COLO829 (cell line): ENCODE measurements at regions not wholly inside any gene's neighbourhood (a gene's known extent, or its start where the extent isn't known, plus 50 kb on each side); places are given as distances from the start of the nearest gene placed in this dataset.

ENCODE experiments used
- DNase-seq: peaks from one replicate; pipeline ENCODE4 v3.0.0; 2012; ENCODE audit warnings: low spot score

DNA sequence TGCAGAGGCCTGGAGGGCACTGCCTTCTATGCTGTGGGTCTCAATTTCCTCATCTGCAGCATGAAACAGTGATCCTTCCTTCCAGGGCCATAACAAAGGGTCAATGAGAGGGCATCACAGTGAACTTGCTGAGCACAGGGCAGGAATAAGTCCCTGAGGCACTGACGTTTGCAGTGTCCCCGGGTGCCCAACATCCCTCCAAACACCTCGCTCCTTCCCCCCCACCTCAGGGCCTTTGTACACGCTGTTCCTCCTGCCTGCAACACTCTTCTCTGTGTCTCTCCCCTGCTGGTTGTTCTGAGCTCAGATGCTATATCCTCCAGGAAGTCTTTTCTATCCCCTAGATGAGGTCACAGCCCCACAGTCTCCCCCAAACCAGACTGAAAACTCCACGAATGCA lies 59.7 kb upstream of the TCF20 start:
- DNase-seq = no peak

DNA sequence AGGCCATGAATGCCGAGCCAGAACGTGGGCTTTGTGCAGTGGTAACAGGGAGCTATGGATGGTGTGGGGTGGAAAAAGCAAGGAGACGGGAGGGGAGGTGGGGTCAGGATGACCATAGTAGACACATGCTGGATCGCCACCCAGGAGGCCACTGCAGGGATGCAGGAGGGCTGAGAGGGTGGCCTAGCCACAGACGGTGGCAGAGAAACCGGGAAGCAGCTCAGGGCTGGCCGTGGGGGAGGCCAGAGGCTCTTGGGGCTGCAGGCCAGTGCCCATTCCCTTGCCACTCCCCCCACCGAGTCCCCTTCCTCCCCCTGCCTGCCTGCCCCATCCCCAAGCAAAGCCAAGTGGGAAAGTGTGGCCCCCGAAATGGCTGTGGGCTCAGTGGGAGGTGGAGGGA lies 59.1 kb upstream of the TCF20 start:
- no peak for DNase-seq

DNA sequence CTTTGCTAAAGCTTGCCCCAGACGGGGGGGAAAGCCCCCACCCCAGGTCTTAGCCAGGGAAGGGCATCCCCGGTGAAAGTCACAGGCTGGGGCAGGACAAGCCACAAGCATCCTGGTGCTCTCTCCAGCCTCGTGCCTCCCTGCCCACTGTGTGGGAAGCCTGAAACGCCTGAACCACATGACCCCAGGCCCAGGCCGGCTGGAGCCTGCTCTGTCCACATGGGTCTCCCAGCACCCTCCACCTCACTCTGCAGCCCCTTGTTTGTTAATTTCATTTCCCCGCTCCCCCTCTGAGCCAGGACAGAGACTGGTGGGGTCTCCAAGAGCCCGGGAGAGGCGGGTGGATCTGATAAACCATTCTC lies 58.3 kb upstream of the TCF20 start:
- DNase-seq = no peak

DNA sequence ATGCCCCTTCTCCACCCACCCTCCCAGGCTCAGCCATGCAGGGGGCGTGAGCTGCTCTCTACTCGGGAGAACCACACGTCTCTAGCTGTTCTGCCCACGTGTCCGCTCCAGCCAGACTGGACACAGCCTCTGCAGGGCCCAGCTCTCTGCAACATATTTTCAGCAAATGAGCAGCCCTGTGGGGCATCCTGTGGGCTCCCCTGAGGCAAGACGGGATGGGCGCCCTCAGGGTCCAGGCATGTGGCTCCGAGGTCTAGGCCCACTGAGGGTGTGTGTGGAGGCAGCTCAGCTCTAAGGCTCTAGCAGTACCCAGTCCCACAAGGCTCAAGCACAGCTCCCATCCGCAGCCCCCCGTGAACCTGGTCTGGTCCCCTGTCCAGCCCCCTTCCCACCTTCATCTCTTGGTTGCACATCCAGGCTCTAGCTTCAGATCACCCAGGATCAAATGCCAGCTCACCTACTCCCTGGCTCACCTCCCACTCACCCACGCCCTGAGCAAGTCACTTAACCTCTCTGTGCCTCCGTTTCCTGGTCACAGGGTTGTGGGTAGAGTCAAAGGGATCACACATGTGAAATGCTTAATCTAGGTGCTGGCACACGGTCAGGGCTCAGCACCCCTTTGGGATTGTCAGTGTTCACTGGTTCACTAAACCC lies 57.8 kb upstream of the TCF20 start:
- DNase-seq = no peak

DNA sequence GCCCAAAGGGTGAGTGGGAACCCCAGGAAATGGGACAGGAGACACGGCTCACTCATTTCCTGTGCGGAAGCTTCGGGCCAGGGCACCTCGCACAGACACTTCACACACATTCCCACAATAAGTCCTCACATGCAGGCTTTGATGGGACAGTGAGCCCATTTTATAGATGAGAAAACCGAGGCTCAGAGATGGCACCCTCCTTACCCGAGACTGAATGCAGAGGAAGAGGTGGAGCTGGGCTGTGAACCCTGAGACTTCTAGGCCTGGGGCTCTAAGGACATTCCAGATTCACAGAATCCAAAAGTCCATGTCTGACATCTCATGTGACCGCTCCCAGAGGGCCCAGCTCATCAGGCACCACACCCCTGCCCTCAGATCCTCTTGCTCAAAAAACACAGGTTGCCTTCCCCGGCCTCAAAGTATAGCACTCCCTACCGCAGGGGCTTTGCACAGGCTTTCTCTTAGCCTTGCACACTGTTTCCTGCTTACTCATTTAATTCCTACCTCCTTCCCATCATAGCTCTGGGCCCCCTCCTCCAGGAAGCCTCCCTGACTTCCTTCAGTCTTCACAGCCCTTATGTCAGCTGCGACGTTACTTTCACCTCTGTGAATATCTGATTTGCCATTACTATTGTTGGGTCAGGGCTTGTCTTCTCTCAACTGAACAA lies 57.1 kb upstream of the TCF20 start:
- no peak for DNase-seq

DNA sequence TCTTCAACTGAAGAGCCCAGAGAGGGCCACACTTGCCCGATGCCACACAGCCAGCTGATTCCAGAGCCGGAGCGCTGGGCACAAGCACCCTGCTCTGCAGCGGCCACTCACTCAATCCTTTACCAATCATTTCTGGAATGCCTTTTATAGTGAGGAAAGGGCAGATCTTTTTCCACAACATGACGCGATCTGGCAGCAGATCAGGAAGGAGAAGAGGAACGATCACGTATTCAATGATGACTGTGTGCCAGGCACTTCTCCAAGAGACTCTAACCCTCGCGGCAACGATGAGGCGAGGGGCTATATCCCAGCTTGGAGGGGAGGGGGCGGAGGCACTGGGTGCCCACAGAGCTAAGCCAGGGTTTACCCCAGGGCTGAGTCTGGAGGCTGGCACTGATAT lies 56.3 kb upstream of the TCF20 start:
- DNase-seq = no peak

DNA sequence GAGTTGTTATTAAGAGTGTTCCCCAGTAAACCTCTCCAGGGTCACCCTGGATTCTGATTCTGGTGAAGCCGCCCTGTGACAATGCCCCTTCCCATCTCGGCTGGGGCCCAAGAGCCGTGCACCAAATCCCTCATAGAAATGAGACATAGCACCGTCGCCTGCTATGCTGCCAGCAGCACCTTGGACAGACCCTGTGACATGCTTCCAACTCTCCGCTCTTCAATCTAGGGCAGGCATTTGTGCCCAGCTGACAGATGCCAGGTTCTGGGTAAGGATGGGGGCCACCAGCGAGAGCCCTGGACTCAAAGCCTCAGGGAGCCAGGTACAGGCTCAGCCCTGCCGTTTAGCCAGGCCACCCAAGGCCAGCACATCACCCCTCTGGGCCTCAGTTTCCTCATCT lies 55.8 kb upstream of the TCF20 start:
- DNase-seq = no peak

DNA sequence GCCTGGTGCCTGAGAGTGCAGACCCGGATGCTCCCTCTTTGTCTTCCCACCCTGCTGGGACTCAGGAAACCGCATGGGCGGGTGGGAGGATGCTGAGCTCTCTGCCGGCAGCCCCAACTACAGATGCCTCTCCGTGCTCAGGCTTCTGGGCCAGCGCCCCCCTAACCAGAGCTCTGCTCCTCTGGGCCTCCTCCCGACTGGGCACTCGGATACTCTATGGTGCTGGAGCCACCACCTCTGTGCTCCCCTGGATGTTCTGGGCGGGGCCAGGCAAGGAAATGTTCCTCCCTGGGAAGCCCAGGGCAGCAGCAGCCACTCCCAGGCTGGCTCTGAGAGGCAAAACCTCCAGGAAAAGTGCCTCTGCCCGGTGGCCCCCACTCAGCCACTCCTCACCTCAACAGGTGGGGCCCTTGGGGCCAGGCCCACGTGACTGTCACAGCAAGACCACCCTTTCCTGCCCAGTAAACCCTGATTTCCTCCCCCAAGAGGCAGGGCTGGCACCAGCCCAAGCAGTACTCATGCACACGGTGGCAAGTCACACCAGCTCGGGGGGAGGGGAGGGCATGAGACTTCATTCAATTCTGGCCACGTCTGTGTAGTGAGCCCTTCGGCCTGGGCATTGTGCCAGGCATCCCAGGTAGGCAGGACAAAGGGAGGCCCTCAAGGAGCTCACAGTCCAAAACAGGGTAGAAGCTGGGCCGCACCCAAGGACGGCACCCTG lies 54.7 kb upstream of the TCF20 start:
- DNase-seq = no peak

DNA sequence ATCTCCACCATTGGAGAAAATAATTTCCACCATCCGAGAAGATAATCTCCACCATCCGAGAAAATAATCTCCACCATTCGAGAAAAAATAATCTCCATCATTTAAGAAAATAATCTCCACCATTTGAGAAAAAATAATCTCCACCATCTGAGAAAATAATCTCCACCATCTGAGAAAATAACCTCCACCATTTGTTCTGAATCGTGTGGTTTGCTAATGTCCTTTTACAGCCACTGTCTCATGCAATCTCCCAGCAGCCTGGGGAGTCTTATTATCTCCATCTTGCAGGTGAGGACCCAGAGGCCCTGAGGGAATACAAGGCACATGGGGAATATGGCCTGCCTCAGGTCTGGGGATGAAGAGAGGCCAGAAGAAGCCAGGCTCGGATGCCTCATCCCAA lies 54.1 kb upstream of the TCF20 start:
- DNase-seq = no peak

DNA sequence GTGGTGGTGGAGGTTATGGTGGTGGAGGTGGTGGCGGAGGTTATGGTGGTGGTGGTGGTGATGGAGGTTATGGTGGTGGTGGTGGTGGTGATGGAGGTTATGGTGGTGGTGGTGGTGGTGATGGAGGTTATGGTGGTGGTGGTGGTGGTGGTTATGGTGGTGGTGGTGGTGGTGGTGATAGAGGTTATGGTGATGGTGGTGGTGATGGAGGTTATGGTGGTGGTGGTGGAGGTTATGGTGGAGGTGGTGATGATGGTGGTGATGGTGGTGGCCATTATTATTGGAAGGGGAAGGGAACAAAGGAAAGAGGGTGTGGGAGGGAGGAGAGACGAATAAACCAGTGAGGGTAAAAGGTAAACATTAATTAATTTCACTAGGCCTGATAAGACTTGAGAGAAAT lies 53.5 kb upstream of the TCF20 start:
- no peak for DNase-seq

DNA sequence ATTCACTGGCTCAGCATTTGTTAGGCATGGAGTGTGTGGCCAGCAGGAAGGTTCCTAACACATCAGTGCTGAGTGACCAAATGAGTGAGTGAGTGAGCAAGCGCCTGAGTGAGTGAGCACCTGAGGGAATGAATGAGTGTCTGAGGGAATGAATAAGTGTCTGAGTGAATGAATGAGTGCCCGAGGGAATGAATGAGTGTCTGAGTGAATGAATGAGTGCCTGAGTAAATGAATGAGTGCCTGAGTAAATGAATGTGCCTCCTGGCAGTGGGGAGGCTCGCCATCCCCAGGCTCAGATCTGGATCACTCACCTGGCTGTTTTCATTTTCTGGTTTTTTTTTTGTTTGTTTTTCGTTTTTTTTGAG lies 52.1 kb upstream of the TCF20 start:
- no peak for DNase-seq

DNA sequence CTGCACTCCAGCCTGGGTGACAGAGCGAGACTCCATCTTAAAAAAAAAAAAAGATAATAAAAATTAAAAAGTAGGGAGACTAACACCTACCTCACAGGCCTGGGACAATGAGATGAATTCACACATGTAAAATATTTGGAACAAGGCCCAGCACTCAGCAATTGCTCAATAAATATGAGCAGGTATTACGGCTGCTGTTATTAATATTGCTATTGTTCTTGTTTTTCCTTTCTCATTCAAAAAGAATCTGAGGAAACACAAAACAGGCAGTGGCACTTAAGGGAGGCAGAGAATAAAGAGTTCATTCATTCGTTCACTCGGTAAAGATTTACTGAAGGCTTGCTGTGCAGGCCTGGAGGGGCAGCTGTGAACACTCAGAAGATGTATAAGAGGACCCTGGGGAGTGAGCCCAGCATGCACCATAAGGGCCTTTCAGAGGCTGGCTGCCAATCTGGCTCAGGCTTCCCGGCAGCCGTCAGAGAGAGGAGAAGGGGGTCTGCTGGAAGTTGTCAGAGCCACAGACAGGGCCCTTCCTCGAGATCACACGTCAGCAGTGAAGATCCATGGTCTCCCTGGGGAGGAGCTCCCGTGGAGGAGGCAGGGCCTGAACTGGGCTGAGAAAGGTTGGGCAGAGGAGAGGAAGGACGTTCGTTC lies 51.6 kb upstream of the TCF20 start:
- DNase-seq = peak; percentile 66

DNA sequence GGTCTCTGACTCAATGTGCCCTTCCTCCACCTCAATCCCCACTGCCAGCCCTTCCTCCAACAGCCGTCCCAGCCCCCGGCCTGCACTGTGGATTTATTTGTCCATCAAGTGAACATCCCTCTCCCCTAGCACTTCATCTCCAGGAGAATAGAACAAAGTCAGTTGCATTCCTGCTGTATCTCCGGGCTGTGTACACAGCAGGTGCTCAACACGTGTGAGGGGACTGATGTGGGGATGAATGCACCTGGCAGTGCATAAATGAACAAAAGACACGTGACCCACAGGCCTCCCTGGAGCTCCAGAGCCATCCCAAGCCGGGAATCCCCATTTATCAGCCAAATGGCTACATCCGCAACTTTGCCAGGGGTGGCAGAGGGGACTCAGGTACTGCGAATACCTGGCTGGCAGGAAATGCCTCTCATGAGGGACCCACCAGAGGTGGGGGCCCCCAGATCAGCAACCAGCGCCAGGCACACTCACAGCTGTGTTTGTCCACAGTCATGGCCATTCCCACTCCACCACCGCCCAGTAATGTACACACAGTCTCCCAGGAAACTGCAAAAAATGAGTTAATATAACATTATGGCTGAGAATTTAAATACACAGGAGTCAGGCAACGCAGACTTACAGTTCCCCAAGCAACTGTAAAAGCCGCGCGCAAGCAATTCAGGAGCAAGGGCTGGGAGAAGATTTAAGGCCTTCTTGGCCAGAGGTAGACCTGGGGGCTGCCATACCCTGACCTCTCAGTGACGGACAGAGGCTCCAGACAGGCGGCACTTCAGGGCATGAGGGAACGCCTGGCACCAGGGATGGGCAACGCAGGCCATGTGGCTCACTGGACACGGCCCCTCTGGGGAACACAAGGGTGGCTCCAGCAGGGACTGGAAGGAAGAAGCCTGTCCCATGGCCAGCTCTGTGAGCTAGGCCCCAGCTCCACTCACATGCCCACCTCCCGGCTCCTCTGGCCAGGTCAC lies 50.3 kb upstream of the TCF20 start:
- no peak for DNase-seq
